ENCODE measurements at regions not wholly inside any gene's neighbourhood (a gene's known extent, or its start where the extent isn't known, plus 50 kb on each side); places are given as distances from the start of the nearest gene placed in this dataset.

DNA sequence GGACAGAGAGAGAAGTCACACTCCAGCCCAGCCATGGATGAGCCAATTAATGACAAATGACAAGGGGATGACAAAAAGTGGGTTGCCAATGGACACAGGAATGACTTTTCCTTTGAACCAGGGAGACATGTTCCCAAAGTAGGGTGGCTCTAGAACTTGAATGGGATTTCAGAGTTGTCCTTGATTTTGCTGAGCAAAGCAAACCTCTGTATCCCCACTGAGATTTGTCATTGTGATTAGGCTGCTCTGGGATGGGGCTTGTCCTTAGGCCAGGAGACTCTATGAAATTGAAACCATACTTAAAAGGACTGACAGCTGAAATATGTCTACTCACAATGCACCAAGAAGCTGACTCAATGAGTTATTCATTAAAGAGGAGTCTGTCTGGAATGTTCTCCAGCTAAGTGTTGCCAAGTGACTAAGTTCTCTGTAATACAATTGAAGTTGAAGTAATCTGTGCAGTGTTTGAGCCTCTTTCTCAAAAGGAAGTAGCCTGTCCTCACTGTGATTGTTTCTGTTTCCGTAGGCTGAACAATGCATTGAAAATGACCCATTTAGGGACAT lies 69.0 kb upstream of the PCDH9 start:
- TF ChIP-seq, protein P1, sequence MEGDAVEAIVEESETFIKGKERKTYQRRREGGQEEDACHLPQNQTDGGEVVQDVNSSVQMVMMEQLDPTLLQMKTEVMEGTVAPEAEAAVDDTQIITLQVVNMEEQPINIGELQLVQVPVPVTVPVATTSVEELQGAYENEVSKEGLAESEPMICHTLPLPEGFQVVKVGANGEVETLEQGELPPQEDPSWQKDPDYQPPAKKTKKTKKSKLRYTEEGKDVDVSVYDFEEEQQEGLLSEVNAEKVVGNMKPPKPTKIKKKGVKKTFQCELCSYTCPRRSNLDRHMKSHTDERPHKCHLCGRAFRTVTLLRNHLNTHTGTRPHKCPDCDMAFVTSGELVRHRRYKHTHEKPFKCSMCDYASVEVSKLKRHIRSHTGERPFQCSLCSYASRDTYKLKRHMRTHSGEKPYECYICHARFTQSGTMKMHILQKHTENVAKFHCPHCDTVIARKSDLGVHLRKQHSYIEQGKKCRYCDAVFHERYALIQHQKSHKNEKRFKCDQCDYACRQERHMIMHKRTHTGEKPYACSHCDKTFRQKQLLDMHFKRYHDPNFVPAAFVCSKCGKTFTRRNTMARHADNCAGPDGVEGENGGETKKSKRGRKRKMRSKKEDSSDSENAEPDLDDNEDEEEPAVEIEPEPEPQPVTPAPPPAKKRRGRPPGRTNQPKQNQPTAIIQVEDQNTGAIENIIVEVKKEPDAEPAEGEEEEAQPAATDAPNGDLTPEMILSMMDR (IDR thresholded peaks at IDR 0.05; ENCODE audit: low read depth, low read length), result no peak
- TF ChIP-seq EZH2phosphoT487 (IDR thresholded peaks at IDR 0.05; ENCODE audit: low read depth), result no peak
